ENCODE measurements at regions not wholly inside any gene's neighbourhood (a gene's known extent, or its start where the extent isn't known, plus 50 kb on each side); places are given as distances from the start of the nearest gene placed in this dataset.

- TF ChIP-seq CTCF (IDR thresholded peaks at IDR 0.05), result no peak
- no peak for TF ChIP-seq POLR2A (IDR thresholded peaks at IDR 0.05)
Observed at GRCh38 chr2:82278416-82278815, 1973.9 kb upstream of the LRRTM1 start.
